ENCODE measurements at regions not wholly inside any gene's neighbourhood (a gene's known extent, or its start where the extent isn't known, plus 50 kb on each side); places are given as distances from the start of the nearest gene placed in this dataset.

DNA sequence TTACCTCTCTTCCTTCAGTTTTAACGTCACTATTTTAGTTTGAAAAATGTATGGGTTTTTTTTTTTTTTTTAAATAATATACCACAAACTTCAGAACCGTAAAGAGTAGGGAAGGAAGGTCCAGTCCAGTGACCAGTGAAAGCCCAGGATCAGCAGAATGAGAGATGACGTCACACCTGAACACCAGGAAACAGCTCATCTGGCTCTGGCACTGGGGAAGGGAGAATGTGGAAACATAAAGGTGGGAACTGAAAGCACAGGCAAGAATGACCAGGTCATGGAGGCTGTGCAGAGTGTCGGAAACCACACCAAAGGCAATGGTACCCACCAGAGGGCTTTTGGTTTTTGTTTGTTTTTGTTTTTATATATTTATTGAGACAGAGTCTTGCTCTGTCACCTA is 141.2 kb downstream of the DHX15 start:
- TF ChIP-seq CTCF (IDR thresholded peaks at IDR 0.05; ENCODE audit: insufficient read depth, low read length) = no peak
- H3K4me3 ChIP-seq (ENCODE audit: low read depth, low read length) = no peak overlapping the region
- no peak for DNase-seq (ENCODE audit: low read depth)

GRCh38 chr4:24440765-24441164 is 143.6 kb downstream of the DHX15 start:
- DNase-seq (ENCODE audit: low read depth) = no peak
- no peak for TF ChIP-seq CTCF (IDR thresholded peaks at IDR 0.05; ENCODE audit: insufficient read depth, low read length)
- no peak overlapping the region for H3K4me3 ChIP-seq (ENCODE audit: low read depth, low read length)

DNA sequence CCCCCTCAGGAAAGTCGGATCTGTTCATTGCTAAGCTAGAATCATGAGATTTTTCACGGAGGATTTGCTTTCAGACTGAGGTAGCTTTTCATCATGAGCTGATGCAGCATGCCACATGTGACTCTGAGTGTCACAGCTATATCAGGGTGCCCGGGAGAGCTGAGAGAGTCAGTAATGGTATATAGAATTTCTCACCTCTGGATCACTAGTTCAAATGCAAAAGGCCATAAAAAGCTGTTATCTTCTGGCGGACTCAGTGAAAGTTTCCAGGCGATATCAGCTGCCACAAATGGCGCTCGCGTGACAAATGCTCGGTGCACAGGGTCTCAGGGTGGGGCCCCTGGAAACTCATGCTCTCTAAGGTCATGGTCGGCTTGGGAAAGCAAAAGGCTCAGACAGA is 150.1 kb downstream of the DHX15 start:
- TF ChIP-seq CTCF (IDR thresholded peaks at IDR 0.05; ENCODE audit: insufficient read depth, low read length) = no peak
- DNase-seq (ENCODE audit: low read depth) = no peak
- no peak overlapping the region for H3K4me3 ChIP-seq (ENCODE audit: low read depth, low read length)

DNA sequence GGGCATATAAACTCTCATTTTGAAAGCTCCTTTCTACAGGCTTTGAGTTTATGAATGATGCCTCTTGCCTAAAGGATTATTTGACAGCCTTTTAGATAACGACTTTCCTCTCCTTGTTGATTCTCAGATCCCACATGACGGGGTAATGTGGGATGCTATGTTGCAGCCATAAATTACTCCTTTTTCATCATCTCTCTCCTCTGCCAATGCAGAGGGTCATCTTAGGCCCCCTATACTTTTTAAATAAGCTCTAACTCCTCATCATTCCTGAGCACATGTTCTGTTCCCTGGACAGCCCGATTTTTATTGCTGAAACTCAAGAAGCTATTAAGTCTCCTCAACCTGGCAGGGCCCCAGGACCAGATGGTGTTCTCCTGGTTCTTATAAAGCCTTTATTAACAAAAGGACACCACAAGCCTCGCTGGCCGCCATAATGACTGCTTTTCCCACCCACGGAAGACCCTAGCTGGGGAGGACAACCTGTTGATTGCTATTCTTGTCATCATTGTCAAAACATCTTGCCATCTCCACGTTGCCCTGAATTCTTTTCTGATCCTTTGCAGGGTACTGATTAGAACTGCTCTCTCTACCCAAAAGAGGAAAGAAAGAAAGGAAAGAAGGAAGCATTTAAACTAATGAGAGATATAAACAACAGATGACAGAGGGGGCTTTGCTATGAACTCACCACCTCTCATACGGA is 150.7 kb downstream of the DHX15 start:
- TF ChIP-seq CTCF (IDR thresholded peaks at IDR 0.05; ENCODE audit: insufficient read depth, low read length) = no peak
- no peak for DNase-seq (ENCODE audit: low read depth)
- H3K4me3 ChIP-seq (ENCODE audit: low read depth, low read length) = no peak overlapping the region

DNA sequence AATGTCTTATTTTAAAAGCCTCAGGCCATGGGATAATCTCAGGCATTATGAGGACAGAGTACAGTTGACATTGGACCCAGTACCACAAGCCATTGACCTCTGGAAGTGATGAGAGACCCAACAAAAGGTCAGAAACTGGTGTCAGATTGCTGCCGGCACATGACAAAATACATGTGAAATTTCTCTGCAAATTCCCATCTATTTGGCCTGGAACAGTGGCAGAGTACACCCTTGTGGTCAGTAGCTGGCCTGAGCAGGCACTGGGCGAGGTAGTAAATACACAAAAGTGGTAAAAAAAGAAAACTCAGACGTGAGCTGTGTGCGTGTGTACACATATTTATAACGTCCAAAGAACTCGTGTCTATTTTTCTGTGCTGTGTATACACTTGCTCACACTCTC is 155.5 kb downstream of the DHX15 start:
- H3K4me3 ChIP-seq (ENCODE audit: low read depth, low read length) = no peak overlapping the region
- no peak for TF ChIP-seq CTCF (IDR thresholded peaks at IDR 0.05; ENCODE audit: insufficient read depth, low read length)
- no peak for DNase-seq (ENCODE audit: low read depth)

DNA sequence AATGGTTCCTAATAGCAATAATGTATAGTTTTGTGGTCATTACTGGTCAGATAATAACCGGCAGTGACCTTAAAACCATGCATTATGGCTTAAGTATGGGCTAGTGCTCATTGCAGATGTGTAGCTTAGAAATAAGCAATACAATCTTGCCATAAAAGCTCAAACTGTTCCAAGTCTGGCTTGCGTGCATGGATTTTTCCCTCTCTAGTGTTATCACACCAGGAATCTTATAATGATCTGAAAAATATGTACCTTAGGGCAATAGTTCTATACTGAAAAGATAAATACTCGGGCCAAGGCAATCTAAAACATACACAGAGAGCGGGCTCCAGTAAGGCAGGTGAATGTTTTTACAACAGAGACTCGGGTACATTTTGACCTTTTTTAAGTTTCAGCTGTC is 157.8 kb downstream of the DHX15 start:
- DNase-seq (ENCODE audit: low read depth) = no peak
- TF ChIP-seq CTCF (IDR thresholded peaks at IDR 0.05; ENCODE audit: insufficient read depth, low read length) = no peak
- H3K4me3 ChIP-seq (ENCODE audit: low read depth, low read length) = no peak overlapping the region

DNA sequence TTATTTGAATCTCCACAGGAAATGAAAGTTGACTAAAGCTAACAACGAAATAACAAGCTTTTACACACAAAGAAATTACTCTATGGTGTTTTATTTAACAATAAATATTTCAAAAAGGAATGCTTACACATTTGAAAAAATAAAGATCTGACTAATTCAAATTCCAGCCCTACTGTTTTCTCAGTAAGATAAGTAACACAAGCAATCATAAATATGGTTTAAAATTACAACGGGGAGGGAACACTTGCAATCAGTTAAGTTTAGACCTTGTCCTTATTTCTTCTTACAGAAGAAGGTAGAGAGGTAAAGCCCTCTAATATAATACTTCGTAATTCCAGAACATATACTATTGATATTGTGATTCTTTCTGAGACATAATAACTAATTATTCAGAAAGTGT is 158.5 kb downstream of the DHX15 start:
- H3K4me3 ChIP-seq (ENCODE audit: low read depth, low read length) = no peak overlapping the region
- TF ChIP-seq CTCF (IDR thresholded peaks at IDR 0.05; ENCODE audit: insufficient read depth, low read length) = no peak
- no peak for DNase-seq (ENCODE audit: low read depth)

Data from fibroblast of the aortic adventitia (primary cell).